ENCODE measurements at regions not wholly inside any gene's neighbourhood (a gene's known extent, or its start where the extent isn't known, plus 50 kb on each side); places are given as distances from the start of the nearest gene placed in this dataset.
A peak's percentile ranks its signal among the peaks of the same experiment; 100 is the strongest.

DNA sequence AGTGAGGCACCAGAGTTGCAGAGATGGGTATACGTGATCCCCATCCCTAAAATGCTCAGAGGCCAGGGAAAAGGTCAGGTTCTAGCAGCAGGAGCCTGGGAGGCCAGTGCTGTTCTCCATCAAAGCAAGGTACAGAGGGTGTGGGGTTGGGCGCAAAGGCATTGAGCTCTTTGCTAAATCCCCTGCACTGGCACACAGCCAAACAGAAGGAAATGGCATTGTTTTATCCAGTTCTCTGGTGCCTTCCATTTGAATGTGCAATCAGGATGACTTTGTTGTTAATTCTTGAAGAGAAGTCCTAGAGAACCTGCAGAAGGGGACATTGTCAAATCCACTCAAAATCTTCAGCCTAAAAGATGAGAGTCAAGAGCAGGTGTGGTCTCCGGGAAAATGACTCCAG is 111.3 kb upstream of the CHST15 start:
- TF ChIP-seq, protein P1, sequence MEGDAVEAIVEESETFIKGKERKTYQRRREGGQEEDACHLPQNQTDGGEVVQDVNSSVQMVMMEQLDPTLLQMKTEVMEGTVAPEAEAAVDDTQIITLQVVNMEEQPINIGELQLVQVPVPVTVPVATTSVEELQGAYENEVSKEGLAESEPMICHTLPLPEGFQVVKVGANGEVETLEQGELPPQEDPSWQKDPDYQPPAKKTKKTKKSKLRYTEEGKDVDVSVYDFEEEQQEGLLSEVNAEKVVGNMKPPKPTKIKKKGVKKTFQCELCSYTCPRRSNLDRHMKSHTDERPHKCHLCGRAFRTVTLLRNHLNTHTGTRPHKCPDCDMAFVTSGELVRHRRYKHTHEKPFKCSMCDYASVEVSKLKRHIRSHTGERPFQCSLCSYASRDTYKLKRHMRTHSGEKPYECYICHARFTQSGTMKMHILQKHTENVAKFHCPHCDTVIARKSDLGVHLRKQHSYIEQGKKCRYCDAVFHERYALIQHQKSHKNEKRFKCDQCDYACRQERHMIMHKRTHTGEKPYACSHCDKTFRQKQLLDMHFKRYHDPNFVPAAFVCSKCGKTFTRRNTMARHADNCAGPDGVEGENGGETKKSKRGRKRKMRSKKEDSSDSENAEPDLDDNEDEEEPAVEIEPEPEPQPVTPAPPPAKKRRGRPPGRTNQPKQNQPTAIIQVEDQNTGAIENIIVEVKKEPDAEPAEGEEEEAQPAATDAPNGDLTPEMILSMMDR (IDR thresholded peaks at IDR 0.05), result no peak
- Mint-ChIP-seq H3K27me3 (ENCODE audit: low read depth, poor library complexity) (peaks cover 8% of the 10 kb centered on the region), H3K27ac (no peak overlapping the region), H3K36me3 (ENCODE audit: low read depth) (no peaks in the 10 kb centered on the region), H3K4me1 (no peaks in the 10 kb centered on the region), H3K9me3 (peaks cover 41% of the 10 kb centered on the region), H3K4me3 (no peak overlapping the region)
- DNase-seq, result no peak

GRCh38 chr10:124200011-124200410 is 106.6 kb upstream of the CHST15 start:
- no peak overlapping the region for H3K27ac Mint-ChIP-seq
- H3K9me3 Mint-ChIP-seq, result peaks cover 21% of the 10 kb centered on the region
- peaks cover 8% of the 10 kb centered on the region for H3K27me3 Mint-ChIP-seq (ENCODE audit: low read depth, poor library complexity)
- H3K4me1 Mint-ChIP-seq, result peaks cover 17% of the 10 kb centered on the region
- TF ChIP-seq, protein P1 (IDR thresholded peaks at IDR 0.05), result no peak
- DNase-seq, result no peak
- no peak overlapping the region for H3K4me3 Mint-ChIP-seq
- H3K36me3 Mint-ChIP-seq (ENCODE audit: low read depth), result no peaks in the 10 kb centered on the region

- Mint-ChIP-seq H3K27ac (no peak overlapping the region), H3K4me1 (peaks cover 17% of the 10 kb centered on the region), H3K36me3 (ENCODE audit: low read depth) (no peaks in the 10 kb centered on the region), H3K27me3 (ENCODE audit: low read depth, poor library complexity) (peaks cover 4% of the 10 kb centered on the region), H3K9me3 (peaks cover 17% of the 10 kb centered on the region), H3K4me3 (no peak overlapping the region)
- TF ChIP-seq, protein P1 (IDR thresholded peaks at IDR 0.05), result no peak
- no peak for DNase-seq
Measured at GRCh38 chr10:124198871-124199270, 105.5 kb upstream of the CHST15 start.

GRCh38 chr10:124198125-124198501 is 104.7 kb upstream of the CHST15 start:
- Mint-ChIP-seq H3K4me3 (no peak overlapping the region), H3K36me3 (ENCODE audit: low read depth) (no peaks in the 10 kb centered on the region), H3K27me3 (ENCODE audit: low read depth, poor library complexity) (peaks cover 4% of the 10 kb centered on the region), H3K27ac (no peak overlapping the region), H3K9me3 (peaks cover 13% of the 10 kb centered on the region), H3K4me1 (peaks cover 17% of the 10 kb centered on the region)
- no peak for DNase-seq
- TF ChIP-seq, protein P1 (IDR thresholded peaks at IDR 0.05), result no peak

DNA sequence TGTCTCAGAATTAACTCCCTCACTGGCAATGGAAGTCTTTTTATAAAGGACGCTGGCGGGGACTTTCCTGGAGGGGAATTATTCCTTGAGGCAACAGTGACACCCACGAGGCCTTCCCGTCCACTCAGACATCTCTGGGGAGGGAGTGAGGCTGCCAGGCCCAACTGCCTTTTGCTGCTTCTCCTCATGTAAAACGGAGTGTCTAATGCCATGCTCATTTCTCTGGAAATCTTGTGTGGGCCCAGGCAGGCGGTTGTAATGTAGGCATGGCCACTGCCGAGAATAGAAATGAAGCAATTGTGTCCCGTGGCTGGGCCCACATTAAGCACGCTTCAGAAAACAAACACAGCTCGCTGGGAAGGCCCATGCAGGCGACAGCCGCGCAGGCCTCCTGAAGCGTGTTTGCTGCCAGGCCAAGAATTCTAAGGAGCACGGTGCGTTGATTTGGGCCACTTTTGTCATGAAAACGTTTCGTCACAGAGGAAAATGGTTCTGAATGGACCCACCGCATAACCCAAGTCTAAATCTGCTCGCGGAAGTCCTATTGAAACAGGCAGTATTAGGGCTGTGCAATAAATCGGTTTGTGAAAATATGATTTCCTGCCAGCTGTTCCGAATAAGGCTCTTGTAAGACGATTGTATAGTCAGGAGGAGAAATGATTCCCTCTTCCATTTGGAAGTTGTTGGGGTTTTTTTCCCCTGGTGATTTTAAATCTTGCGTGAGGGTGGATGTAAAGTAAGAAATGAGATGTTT is 104.2 kb upstream of the CHST15 start:
- Mint-ChIP-seq H3K36me3 (ENCODE audit: low read depth) (no peaks in the 10 kb centered on the region), H3K27me3 (ENCODE audit: low read depth, poor library complexity) (peaks cover 4% of the 10 kb centered on the region), H3K4me1 (peaks cover 17% of the 10 kb centered on the region), H3K4me3 (no peak overlapping the region), H3K9me3 (peaks cover 11% of the 10 kb centered on the region), H3K27ac (peak overlapping the region; percentile 61)
- DNase-seq, result no peak
- TF ChIP-seq, protein P1 (IDR thresholded peaks at IDR 0.05), result no peak

DNA sequence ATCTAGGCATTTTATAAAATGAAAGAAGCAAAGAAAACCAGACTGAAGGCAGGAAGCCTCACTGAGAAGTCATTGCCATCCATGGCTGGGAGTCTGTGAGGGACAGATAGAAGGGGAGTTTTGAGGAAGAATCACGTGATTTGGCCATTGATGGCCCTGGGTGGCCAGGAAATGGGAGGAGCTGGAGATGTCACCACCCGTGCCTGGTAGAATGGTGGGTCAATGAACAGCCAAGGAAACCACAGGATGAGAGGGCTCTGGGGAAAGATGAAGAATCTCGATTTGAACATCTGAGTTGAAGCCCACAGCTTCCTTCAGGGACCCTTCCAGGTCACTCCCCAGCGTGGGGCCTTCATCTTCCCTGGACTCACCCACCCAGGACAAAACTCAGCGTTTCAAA is 103.3 kb upstream of the CHST15 start:
- no peak overlapping the region for H3K27ac Mint-ChIP-seq
- H3K27me3 Mint-ChIP-seq (ENCODE audit: low read depth, poor library complexity), result peaks cover 4% of the 10 kb centered on the region
- H3K9me3 Mint-ChIP-seq, result peaks cover 15% of the 10 kb centered on the region
- no peaks in the 10 kb centered on the region for H3K36me3 Mint-ChIP-seq (ENCODE audit: low read depth)
- H3K4me3 Mint-ChIP-seq, result no peak overlapping the region
- no peak for DNase-seq
- TF ChIP-seq, protein P1 (IDR thresholded peaks at IDR 0.05), result no peak
- H3K4me1 Mint-ChIP-seq, result peaks cover 17% of the 10 kb centered on the region
